Hepatic stellate cell (primary cell): ENCODE measurements at regions not wholly inside any gene's neighbourhood (a gene's known extent, or its start where the extent isn't known, plus 50 kb on each side); places are given as distances from the start of the nearest gene placed in this dataset.
A peak's percentile ranks its signal among the peaks of the same experiment; 100 is the strongest.
"Not testable (repeated sequence)": the region's sequence is repeated elsewhere in the genome, so short reads cannot be mapped to it uniquely, and the experiment has no call there.

Experiments used
- DNase-seq: peaks from one replicate; pipeline ENCODE4 v3.0.0; 2011; ENCODE audit warnings: low spot score

DNA sequence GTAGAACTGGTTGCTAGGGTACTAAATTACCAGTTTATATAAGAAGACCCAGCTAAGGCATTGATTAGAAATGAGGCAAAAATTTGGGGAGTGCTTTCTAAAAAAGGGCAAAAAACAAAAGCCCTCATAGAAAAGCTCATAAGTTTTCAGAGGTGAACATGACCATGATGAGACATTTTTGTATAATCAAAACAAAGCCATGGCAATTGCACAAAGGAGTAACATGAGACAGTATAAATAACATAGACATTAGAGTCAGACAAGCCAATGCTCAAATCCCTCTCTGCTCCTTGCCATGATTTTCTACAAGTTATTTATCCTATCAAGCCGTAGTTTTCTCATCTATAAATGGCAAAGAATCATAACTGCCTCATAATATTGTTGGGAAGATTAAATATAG is 112.2 kb upstream of the ADTRP start:
- no peak for DNase-seq

DNA sequence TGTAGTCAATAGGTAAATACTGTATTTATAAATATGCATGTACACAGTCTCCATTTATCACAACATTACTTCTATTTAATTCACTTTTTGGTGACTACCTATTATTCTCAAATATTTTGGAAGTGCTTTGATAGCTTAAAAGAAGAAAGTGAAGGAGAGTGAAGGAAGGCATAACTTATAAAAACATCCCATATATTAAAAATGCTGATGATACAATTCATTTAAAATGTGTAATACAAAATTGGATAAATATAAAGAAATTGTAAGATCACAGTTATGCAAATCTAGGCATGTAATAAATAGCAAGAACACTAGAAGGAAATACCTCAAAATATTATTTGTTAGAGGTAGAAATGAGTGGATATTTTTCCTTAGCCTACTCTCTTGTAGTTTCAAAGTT is 111.6 kb upstream of the ADTRP start:
- DNase-seq = no peak

DNA sequence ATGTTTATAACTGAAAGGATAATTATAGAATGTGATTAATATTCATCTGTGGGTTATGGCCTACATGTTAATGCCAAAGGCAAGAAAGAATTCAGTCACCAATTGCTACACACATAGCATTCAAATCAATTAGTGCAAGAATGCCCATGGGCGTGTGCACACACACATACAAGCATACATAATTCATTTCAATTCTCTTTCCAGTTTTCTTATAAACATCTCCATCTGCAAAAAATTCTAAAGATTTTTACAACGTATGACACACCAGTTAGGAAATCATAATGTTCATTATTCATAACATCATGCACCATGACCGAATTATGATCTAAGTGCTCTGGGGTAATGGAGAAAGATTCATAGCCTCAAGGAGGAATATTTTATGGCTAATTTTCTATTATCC is 111.0 kb upstream of the ADTRP start:
- DNase-seq = no peak

DNA sequence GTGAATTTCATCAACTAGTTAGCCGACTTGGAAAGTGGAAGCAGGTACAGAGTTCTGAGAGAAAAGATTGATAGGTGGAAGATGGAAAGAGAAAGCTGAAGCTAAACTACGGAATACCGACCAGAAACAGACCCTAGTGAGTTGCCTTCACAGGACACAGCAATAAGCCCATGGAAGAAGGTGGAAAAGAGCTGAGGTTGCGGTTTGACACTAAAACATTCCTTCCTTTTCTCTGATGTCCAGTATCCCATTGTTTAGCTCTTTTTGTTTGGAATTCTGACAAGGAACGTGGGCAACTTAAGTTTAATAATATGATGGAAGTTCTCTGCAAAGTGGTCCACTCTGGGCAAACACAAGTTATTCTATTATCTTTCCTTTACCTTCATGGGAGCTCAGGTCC is 110.1 kb upstream of the ADTRP start:
- no peak for DNase-seq

DNA sequence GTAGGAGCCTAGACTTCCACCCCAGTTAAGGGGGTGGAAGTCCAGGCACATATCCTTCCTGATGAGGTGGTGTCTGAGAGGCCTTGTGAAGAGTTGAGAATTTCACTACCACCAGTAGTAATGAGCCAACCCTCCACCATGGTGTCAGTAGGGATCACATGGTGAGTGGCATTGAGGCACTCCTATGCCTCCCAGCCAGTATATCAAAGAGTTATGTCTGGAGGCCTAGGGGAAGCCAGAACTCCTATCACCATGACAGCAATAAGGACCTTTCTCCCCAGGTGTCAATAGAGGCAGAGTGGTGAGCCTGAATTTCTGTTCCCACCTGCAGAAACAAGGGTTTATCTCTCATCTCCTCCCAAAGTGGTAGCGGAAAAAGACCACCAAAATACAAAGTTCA is 106.6 kb upstream of the ADTRP start:
- no peak for DNase-seq

DNA sequence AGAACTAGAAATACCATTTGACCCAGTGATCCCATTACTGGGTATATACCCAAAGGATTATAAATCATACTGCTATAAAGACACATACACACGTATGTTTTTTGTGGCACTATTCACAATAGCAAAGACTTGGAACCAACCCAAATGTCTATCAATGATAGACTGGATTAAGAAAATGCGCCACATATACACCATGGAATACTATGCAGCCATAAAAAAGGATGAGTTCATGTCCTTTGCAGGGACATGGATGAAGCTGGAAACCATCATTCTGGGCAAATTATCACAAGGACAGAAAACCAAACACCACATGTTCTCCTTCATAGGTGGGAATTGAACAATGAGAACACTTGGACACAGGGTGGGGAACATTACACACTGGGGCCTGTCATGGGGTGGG is 104.9 kb upstream of the ADTRP start:
- DNase-seq = not testable (repeated sequence)

DNA sequence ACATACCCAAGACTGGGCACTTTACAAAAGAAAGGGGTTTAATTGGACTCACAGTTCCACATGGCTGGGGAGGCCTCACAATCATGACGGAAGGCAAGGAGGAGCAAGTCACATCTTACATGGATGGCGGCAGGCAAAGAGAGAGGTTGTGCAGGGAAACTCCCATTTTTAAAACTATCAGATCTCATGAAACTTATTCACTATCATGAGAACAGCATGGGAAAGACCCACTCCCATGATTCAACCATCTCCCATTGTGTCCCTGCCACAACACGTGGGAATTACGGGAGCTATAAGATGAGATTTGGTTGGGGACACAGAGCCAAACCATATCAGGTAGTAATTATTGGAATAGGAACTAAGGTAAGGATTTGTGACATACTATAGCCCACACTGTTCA is 101.6 kb upstream of the ADTRP start:
- not testable (repeated sequence) for DNase-seq

DNA sequence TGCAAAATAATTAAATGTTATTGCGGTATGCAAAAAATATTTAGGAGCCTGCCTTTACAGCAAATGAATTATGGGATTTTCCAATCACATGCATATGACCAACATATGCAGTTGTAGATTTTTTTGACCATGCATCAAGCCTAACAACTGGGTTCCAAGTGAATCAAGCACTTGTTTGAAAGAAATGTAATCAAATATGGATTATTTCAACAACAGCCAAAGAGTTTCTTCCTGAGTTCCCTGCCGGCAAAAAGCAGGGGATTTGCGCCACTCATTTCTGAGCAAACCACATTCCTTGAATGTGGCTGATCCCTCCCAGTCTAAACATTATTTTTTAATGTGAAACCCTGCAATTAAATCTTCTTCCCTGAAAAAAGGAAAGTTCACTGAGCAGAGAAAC is 100.1 kb upstream of the ADTRP start:
- DNase-seq = no peak

DNA sequence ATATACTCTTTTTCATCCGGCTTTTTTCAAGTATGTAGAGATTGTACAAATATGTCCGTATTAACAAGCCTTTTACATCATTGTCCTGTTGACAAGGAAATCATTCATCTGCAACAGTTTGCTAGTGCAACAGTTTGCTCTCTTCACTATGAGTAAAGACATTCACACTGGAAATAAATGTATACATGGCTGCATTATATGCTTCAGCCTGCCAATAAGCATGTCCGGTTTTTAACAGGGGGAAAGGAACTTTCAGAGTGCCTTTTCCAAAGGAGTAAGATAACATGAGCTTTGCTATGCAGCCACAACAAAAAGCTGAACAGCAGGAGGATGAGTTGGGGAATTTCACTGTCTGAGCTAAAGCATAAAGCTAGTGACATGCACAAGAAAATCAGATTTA is 99.4 kb upstream of the ADTRP start:
- no peak for DNase-seq

DNA sequence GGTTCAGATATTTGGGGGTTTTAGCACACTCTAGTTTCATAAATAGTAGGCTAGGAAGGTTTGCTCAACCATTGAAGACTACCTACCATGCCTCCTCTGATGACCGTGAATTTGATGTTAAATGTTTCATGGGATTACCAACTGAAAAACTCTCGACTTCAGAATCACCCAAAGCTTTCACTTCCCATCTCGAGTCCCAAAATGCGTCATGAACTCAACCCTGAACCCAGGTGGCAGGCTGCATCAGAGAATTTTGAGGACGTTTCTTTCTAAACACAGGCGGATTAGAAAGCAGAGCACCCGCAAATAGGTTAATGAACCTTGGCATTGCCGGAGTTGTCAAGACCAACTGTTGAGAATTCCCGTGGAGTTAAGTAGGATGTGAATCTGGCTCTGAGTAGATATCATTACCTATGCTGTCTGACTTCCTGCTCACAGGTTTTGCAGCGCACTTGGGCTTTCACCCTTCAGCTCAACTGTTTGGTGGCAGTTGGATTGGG is 98.4 kb upstream of the ADTRP start:
- no peak for DNase-seq

DNA sequence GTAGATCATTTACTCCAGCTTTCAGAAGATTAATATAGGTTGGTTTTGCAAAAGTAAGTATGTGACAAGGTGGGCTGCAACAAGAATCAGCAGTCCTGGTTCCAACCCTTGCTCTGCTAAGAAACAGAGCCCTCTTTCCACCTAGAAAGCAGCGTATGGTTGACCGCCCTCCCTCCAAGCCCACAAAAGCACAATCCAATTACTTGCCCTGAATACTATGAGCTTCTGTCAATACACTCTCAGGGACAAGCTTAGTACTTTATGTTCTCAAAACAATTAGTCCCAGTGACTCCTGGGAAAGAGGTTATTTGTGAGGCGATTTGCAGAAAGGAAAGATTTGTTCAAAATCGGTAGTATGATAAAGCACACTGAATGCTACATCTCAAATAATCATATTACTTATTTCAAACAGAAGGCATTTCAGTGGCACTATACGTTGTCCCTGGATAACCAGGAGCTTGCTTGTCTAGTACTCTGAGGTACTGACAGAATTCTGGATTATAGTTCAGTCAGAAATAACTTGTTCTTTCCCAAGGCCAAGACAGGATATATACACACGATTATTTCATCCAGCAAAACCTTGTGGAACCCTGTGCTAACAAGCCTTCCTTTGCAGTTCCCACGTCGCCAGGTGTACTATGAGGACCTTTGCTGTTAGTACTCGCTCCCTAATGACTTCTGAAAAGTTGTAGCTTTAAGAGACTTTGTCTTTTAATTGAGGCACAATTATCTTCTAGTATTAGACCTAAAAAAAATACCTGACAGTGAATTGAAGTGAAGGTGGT is 96.9 kb upstream of the ADTRP start:
- no peak for DNase-seq

DNA sequence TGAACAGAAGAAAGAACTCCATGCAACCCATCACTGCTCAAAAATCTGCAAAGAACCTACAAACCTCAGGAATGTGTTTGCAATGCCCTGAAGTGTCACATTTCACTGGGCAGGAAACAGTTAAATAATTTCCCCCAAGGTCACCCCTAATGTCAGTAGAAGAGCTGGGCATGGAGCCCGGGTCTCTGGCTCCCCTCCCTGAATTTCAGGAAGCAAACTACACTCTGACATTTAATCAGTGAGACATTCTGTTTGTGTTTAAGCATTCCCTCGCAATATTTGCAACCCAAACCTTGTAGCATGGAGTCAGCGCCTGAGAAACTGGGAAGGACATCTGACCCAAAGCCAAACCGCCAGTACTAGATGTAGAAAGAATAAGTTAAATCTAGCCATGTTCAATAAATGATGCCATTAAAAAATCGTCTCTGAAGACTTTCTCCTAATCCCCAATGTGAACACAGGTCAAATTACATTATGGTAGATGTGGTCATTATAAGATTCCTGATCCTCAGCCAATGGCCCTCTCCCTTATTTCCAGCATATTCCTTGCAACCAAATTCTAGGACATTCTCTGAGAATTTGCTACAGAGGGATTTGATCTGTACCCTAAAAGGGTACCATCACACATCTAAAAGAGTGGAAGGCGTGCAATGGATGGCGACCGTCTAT is 91.2 kb upstream of the ADTRP start:
- DNase-seq = no peak

DNA sequence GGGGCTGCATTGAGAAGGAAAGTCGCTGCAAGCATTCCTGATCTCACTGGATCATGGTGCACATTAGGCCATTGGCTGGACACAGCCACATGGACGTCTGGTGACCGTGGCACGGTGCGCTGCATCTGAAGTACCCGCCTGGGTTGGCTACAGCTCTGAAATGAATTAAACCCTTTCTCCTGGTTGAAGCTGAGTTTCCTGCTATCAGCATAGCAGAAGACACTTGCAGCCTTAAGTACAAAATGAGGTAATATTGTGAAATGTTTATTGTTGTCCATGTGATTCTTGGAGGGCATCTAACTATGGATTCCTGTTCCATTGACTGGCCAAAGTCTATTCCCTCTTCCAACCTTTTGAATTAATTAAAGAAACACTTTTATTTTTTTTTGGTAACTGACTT is 89.8 kb upstream of the ADTRP start:
- DNase-seq = no peak

DNA sequence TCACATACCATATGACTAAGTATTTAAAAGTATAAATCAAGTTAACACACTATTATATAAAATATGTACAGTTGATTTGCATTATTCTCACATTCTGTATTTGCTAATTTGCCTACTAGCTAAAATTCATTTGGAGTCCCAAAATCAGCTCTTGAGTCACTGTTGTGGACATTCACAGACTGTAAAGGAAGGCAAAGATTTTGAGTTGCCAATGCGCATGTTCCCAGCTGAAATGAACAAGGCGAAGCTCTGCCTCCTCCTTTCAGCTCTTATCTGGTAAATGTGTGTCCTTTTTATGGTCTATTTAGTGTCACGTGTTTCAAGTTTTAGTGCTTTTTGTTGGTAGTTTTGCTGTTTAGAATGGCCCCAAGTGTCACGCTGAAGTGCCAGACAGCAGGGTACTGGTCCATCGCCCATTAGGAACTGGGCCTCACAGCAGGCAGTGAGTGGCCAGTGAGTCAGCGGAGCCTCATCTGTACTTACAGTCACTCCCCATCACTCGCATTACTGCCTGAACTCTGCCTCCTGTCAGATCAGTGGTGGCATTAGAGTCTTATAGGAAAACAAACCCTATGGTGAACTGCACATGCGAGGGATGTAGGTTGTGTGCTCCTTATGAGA is 87.2 kb upstream of the ADTRP start:
- no peak for DNase-seq

DNA sequence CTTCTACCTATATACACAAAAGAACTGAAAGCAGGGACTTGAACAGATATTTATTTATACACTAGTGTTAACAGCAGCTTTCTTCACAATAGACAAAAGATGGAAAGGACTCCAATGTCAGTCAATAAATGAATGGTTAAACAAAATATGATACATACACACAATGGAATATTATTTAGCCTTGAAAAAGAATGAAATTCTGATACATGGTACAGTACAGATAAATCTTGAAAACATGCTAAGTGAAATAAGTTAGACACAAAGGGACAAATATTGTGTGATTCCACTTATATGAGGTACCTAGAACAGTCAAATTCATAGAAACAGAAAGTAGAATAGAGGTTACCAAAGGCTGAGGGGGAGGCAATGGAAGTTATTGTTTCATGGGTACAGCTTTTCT is 79.8 kb upstream of the ADTRP start:
- no peak for DNase-seq

DNA sequence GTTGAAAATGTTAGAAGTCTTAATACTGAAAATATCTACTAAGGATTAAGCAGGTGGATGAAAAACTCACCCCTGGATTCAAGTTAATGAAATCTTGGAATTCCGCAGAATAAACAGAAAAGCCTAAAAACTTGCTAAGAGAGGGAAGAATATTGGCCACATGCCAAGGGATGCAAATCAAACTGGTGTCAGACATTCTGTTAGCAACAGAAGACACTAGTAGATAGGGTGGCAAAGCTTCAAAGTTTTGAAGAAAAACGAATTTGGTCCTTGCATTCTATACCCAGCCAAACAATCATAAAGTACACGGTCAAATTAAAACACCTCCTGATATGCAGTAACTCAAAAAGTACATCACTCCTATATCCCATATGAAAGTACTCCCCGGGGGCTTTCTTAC is 77.1 kb upstream of the ADTRP start:
- DNase-seq = no peak

DNA sequence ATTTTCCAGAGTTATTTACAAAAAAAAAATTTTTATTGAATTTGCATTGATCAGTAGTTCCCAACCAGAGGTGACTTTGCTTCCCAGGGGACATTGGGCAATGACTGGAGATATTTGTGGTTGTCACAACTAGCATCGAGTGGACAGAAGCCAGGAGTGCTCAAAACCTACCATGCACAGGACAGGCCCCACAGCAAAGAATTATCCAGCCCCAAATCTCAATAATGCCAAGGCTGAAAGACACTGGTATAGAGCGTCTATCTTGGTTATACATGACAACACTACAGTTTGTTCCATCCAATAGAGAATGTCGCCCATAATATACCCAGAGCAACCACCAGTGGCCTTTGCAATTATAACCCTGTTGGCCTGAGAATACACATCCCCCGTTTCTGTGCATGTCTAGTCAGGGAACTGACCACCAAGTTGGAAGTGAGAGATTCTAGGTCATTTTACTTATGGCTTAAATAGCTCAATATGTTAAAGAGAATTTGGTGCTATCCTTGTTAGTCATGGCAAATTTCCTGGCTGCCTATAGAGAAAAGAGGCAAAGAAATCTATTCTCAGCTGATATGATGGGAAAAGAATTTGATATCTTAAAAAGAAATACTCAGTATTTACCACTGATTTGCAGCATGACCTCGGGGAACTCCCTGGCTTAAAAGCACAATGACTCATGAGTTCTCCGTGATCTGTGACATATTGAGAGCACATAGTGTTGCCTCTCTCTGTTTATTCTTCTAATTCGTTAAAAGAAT is 76.0 kb upstream of the ADTRP start:
- DNase-seq = peak; percentile 24

DNA sequence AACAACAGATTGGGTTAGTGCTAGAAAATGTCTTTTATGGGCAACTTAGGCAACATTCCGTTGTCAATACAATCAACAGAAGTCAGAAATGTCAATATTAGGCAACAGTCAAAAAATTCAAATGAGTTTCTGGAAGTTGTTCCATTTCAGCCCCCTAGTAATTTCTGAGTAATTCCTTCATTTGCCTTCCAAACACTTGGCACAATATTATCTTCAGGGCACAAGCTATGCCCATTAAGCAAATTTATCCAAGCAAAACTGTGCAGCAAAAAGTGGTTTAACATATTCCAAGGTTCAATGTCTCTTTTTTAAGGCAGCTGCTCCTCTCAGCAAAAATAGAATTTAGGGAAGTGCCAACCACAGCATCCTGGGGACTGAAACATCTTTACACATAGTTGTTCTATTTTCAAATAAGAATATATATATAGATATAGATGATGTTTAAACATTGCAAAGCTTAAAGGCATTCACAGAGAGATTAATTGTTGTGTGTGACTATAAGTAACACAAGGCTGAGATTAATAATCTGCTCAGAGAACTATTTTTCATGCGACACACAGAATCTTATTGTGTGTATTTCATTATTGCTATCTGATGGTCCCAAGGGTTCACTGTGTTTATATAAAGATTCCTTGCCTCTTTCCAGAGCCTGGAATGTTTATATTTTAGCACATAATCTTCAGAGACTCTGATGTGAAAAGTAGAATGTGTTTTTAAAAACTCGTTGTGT is 75.2 kb upstream of the ADTRP start:
- no peak for DNase-seq

DNA sequence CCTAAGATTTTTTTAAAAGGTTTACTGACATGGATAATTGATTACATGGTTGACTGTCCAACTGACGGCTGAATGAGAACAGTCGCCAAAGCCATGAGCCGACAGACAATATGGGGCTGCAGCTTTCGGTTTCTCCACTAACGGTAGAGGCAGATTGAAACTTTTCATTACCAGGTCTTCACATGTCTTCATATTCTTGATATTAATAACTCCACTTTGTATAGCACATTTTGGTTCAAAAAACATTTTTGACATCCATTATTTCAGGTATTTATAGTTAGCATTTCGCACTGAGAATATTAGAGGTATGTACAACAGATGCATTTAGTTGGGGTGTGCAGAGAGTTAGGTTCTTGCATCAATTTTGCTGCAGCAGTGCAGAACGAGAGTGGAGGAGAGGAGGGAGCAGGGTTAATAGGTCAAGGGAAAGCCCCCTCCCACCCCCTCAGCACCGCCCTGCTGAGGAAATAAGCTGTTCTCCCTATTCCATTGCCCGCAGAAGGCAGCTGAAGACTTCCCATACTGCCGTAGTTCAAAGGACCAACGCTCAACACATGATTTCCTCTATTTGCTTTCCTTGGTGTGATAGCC is 73.6 kb upstream of the ADTRP start:
- DNase-seq = no peak

DNA sequence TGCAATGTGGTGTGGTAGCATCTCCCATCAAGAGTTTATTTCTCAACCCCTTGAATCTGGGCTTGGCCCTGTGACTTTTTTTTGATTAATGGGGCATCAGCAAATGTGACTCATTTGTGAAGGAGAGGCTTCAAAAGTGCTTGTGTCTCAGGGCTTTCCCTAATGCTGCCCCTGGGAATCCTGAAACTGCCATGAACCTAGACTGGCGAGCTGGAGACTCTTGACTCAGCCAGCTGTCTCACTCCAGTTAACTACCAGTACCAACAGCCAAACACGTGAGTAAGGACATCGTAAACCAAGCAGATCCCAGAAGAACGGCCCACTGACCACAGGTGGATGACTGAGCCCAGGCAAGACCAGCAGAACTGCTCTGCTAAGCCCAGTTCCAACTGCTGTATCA is 72.8 kb upstream of the ADTRP start:
- peak; percentile 21 for DNase-seq
